ENCODE measurements at regions not wholly inside any gene's neighbourhood (a gene's known extent, or its start where the extent isn't known, plus 50 kb on each side); places are given as distances from the start of the nearest gene placed in this dataset.
A peak's percentile ranks its signal among the peaks of the same experiment; 100 is the strongest.

DNA sequence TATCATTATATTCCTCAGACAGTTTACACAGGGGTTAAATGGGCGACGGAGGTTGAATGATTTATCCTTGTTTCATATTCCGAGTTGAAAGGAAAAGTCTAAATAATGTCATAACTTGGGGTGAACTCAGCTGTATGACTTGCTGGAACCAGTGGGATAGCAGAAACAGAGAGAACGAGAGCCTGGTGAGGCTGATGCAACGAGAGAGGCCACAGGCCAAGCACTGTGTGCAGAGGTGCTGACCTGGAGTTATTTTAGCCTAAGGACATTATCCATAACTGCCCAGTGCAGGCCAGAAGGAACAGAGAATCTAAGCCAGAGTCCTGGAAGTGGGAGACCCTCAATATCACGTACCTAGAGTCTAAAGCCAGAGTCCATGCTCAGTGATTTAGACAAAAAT is 394.9 kb downstream of the MAFB start:
- in situ Hi-C loops (cut with MboI), result no loop called here
- Histone ChIP-seq H3K36me3 (ENCODE audit: low read depth) (no peaks in the 10 kb centered on the region), H3K9me2 (ENCODE audit: insufficient read depth) (no peaks in the 10 kb centered on the region), H3K27ac (no peak overlapping the region), H3K9me3 (ENCODE audit: low read depth) (no peaks in the 10 kb centered on the region), H3F3A (ENCODE audit: insufficient read depth) (no peaks in the 10 kb centered on the region), H2AFZ (no peak overlapping the region), H3K79me2 (ENCODE audit: insufficient read depth) (no peaks in the 10 kb centered on the region), H3K27me3 (replicated peaks; ENCODE audit: insufficient read depth) (no peaks in the 10 kb centered on the region; the same call in 1 of the 2 replicates), H3K4me3 (no peak overlapping the region), H3K9ac (no peak overlapping the region), H3K4me2 (ENCODE audit: unreplicated experiment) (no peak overlapping the region), H4K20me1 (ENCODE audit: insufficient read depth) (no peaks in the 10 kb centered on the region), H3K4me1 (ENCODE audit: insufficient read depth) (0 out of 2 replicates have a peak, but pooled peaks cover 11% of the 10 kb centered on the region)
- WGBS, 2 experiments (ENCODE audit: low coverage in 1 of 2, low lambda C conversion rate in 2 of 2, missing lambda C conversion rate in 2 of 2), result 21 to 26% methylated on average over 6 of the region's 6 CpGs
- no peak for DNase-seq
- no peak for TF ChIP-seq EZH2phosphoT487 (IDR thresholded peaks at IDR 0.05; ENCODE audit: insufficient read depth, low read depth)
- no peak for TF ChIP-seq EZH2 (IDR thresholded peaks at IDR 0.05; ENCODE audit: insufficient read depth, poor library complexity, severe bottlenecking)

DNA sequence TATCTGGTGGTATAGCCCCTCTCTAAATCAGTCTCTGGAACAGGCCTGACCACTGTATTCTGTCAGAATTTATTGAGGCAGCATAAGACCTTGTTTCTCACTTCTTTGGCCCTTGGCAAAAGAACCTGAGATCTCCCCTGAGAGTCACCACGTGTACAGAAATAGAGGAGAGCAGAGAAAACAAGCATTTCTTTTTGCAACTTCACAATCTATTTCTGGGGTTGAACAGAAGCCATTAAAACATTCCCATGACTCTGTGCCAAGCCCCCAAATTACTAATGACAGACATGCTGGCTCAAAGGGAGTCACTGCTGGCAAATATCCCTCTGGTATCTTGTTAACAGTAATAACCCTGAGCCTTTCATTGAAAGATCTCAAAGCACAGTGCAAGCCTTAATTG is 395.3 kb downstream of the MAFB start:
- Histone ChIP-seq H4K20me1 (ENCODE audit: insufficient read depth) (no peaks in the 10 kb centered on the region), H3F3A (ENCODE audit: insufficient read depth) (no peaks in the 10 kb centered on the region), H3K9ac (no peak overlapping the region), H2AFZ (no peak overlapping the region), H3K9me3 (ENCODE audit: low read depth) (no peaks in the 10 kb centered on the region), H3K27ac (no peak overlapping the region), H3K4me2 (ENCODE audit: unreplicated experiment) (no peak overlapping the region), H3K79me2 (ENCODE audit: insufficient read depth) (no peaks in the 10 kb centered on the region), H3K4me1 (ENCODE audit: insufficient read depth) (0 out of 2 replicates have a peak, but pooled peaks cover 11% of the 10 kb centered on the region), H3K27me3 (replicated peaks; ENCODE audit: insufficient read depth) (no peaks in the 10 kb centered on the region), H3K9me2 (ENCODE audit: insufficient read depth) (no peaks in the 10 kb centered on the region), H3K36me3 (ENCODE audit: low read depth) (no peaks in the 10 kb centered on the region), H3K4me3 (no peak overlapping the region)
- in situ Hi-C loops (cut with MboI), result no loop called here
- WGBS, 2 experiments (ENCODE audit: low coverage in 1 of 2, low lambda C conversion rate in 2 of 2, missing lambda C conversion rate in 2 of 2), result 6 to 12% methylated on average over 1 of the region's 1 CpG
- peak; percentile 30 for DNase-seq
- TF ChIP-seq EZH2 (IDR thresholded peaks at IDR 0.05; ENCODE audit: insufficient read depth, poor library complexity, severe bottlenecking) (no peak), EZH2phosphoT487 (IDR thresholded peaks at IDR 0.05; ENCODE audit: insufficient read depth, low read depth) (no peak)

DNA sequence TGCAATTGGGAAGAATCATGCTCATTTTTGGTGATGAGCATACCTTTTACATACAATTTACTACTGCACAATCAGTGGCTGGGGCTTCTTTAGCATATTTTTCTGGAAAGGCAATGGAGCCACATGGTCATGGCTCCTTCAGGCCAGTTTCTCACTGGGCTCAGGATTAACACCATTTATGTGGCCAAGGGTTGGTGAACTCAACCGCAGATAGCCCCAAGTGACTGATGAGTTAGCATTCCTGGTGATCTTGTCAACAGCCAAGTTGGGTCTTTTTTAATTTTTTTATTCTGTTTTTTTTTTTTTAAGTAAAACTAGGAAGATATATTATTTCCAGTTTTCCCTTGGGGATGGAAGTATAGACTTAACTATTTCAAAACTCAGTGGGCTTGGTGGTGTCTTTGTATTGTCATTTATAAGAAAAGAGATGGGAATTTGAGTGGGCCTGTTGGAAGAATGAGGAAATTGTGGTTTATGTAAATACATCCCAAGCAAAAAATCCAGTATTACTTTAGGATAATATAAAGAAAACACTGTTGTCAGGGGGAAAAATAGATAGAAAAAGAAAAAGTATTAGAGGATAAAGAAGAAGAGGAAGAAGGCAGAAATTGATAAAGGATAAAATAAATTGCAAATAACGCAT is 397.4 kb downstream of the MAFB start:
- no peaks in the 10 kb centered on the region for H3K79me2 ChIP-seq (ENCODE audit: insufficient read depth)
- in situ Hi-C loops (cut with MboI), result no loop called here
- no peaks in the 10 kb centered on the region for H4K20me1 ChIP-seq (ENCODE audit: insufficient read depth)
- H3K4me1 ChIP-seq (ENCODE audit: insufficient read depth), result 0 out of 2 replicates have a peak, but pooled peaks cover 11% of the 10 kb centered on the region
- H3K27me3 ChIP-seq (replicated peaks; ENCODE audit: insufficient read depth), result no peaks in the 10 kb centered on the region
- 83 to 85% methylated on average over 2 of the region's 2 CpGs for WGBS, 2 experiments (ENCODE audit: low coverage in 1 of 2, low lambda C conversion rate in 2 of 2, missing lambda C conversion rate in 2 of 2)
- H2AFZ ChIP-seq, result no peak overlapping the region
- H3K9me3 ChIP-seq (ENCODE audit: low read depth), result no peaks in the 10 kb centered on the region
- no peak overlapping the region for H3K9ac ChIP-seq
- no peak overlapping the region for H3K4me2 ChIP-seq (ENCODE audit: unreplicated experiment)
- H3K9me2 ChIP-seq (ENCODE audit: insufficient read depth), result no peaks in the 10 kb centered on the region
- no peak for DNase-seq
- no peak overlapping the region for H3K27ac ChIP-seq
- no peak overlapping the region for H3K4me3 ChIP-seq
- H3F3A ChIP-seq (ENCODE audit: insufficient read depth), result no peaks in the 10 kb centered on the region
- no peaks in the 10 kb centered on the region for H3K36me3 ChIP-seq (ENCODE audit: low read depth)
- no peak for TF ChIP-seq EZH2phosphoT487 (IDR thresholded peaks at IDR 0.05; ENCODE audit: insufficient read depth, low read depth)
- TF ChIP-seq EZH2 (IDR thresholded peaks at IDR 0.05; ENCODE audit: insufficient read depth, poor library complexity, severe bottlenecking), result no peak

DNA sequence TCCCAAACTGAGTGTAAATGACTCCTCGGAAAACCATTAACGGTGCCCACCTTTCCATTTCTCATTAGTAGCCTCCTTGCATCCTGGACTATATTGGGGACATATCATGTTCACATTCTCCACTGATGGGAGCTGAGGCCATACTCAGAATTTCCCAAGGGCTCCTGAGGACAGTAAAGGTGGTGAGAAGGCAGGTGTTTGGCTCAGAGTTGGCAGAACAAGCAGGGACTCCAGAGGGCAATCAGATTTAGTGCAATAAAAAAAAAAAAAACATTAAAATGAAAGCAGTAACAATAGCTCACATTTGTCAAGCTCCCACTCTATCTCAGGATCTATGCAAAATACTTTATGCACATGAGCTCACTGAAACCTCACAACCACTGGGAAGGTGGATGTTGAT is 401.4 kb downstream of the MAFB start:
- 86 to 93% methylated on average over 2 of the region's 2 CpGs for WGBS, 2 experiments (ENCODE audit: low coverage in 1 of 2, low lambda C conversion rate in 2 of 2, missing lambda C conversion rate in 2 of 2)
- Histone ChIP-seq H3K36me3 (ENCODE audit: low read depth) (no peaks in the 10 kb centered on the region), H3K4me3 (no peak overlapping the region), H3K9ac (no peak overlapping the region), H2AFZ (no peak overlapping the region), H3K27ac (no peak overlapping the region), H3K9me3 (ENCODE audit: low read depth) (no peaks in the 10 kb centered on the region), H3F3A (ENCODE audit: insufficient read depth) (no peaks in the 10 kb centered on the region), H4K20me1 (ENCODE audit: insufficient read depth) (no peaks in the 10 kb centered on the region), H3K27me3 (replicated peaks; ENCODE audit: insufficient read depth) (no peaks in the 10 kb centered on the region), H3K4me1 (ENCODE audit: insufficient read depth) (no peaks in the 10 kb centered on the region), H3K4me2 (ENCODE audit: unreplicated experiment) (no peak overlapping the region), H3K9me2 (ENCODE audit: insufficient read depth) (no peaks in the 10 kb centered on the region), H3K79me2 (ENCODE audit: insufficient read depth) (no peaks in the 10 kb centered on the region)
- in situ Hi-C loops (cut with MboI), result no loop called here
- DNase-seq, result no peak
- no peak for TF ChIP-seq EZH2phosphoT487 (IDR thresholded peaks at IDR 0.05; ENCODE audit: insufficient read depth, low read depth)
- no peak for TF ChIP-seq EZH2 (IDR thresholded peaks at IDR 0.05; ENCODE audit: insufficient read depth, poor library complexity, severe bottlenecking)
